Right lobe of liver (tissue), 4 donors: ENCODE measurements at regions not wholly inside any gene's neighbourhood (a gene's known extent, or its start where the extent isn't known, plus 50 kb on each side); places are given as distances from the start of the nearest gene placed in this dataset.
"Not testable (repeated sequence)": the region's sequence is repeated elsewhere in the genome, so short reads cannot be mapped to it uniquely, and the experiment has no call there.

Experiments used
- POLR2A ChIP-seq: fragments of 450-650 bp; IDR thresholded peaks from one replicate; pipeline ENCODE4 v1.6.1; 2017; ENCODE audit warnings: antibody characterized with exemption, mild to moderate bottlenecking
- TF ChIP-seq, protein P1 (sequence below), 4 donors: fragments of 200-600 bp in 3 of 4; fragments of 450-650 bp in 1 of 4; IDR thresholded peaks; one replicate each; pipeline versions ENCODE4 v1.5.1 to v1.8.0; 2016 to 2022; ENCODE audit warnings: antibody characterized with exemption in 4 of 4, mild to moderate bottlenecking in 2 of 4
- donor health status: DM: no; HTN: no; CAD: no.
- donor health status: DM: no; HTN: no; CAD: no.
- donor health status: DM: no; HTN: yes; CAD: no.

DNA sequence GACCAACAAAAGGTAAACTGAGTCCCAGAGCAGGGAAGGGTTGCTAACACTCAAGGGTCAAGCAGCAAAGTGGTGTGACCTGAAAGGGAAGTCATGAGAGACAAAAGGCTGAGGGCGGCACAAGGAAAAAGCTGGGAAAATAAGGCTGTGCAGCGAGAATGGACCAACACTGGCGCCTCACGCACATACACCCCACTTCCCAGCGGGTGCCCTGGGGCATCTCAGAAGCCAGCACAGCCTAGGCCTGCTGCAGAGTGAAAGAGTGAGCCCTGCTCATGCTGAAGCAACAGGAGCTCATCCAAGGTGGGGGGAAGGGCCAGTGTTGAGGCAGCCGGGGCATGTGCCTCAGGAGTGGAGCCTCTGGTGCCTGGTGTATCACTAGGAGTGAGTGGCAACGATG, 229.8 kb downstream of the SPATA31A1 start:
- TF ChIP-seq, protein P1, sequence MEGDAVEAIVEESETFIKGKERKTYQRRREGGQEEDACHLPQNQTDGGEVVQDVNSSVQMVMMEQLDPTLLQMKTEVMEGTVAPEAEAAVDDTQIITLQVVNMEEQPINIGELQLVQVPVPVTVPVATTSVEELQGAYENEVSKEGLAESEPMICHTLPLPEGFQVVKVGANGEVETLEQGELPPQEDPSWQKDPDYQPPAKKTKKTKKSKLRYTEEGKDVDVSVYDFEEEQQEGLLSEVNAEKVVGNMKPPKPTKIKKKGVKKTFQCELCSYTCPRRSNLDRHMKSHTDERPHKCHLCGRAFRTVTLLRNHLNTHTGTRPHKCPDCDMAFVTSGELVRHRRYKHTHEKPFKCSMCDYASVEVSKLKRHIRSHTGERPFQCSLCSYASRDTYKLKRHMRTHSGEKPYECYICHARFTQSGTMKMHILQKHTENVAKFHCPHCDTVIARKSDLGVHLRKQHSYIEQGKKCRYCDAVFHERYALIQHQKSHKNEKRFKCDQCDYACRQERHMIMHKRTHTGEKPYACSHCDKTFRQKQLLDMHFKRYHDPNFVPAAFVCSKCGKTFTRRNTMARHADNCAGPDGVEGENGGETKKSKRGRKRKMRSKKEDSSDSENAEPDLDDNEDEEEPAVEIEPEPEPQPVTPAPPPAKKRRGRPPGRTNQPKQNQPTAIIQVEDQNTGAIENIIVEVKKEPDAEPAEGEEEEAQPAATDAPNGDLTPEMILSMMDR (IDR thresholded peaks at IDR 0.05) = not testable (repeated sequence)
- TF ChIP-seq POLR2A = not testable (repeated sequence)
